HG03095 (cell line): ENCODE measurements at regions not wholly inside any gene's neighbourhood (a gene's known extent, or its start where the extent isn't known, plus 50 kb on each side); places are given as distances from the start of the nearest gene placed in this dataset.
"Not testable (repeated sequence)": the region's sequence is repeated elsewhere in the genome, so short reads cannot be mapped to it uniquely, and the experiment has no call there.

Source experiments
- ATAC-seq: cut with Tn5 transposase; IDR thresholded peaks from one replicate; pipeline ENCODE4 v1.9.1; 2021; ENCODE audit warnings: moderate library complexity; ENCODE audit not compliant: unreplicated experiment

GRCh38 chr1:73516451-73516850 is 681.5 kb downstream of the LRRIQ3 start:
- ATAC-seq, result no peak

- ATAC-seq, result no peak
Observed at GRCh38 chr1:73511038-73511437, 686.9 kb downstream of the LRRIQ3 start.

- no peak for ATAC-seq
Observed at GRCh38 chr1:73500154-73500553, 697.8 kb downstream of the LRRIQ3 start.

- ATAC-seq, result no peak
Observed at GRCh38 chr1:73499671-73500070, 698.3 kb downstream of the LRRIQ3 start.

GRCh38 chr1:73491621-73492020 is 706.4 kb downstream of the LRRIQ3 start:
- no peak for ATAC-seq

- no peak for ATAC-seq
Observed at GRCh38 chr1:73475316-73475870, 722.6 kb downstream of the LRRIQ3 start.

GRCh38 chr1:73472810-73473209 is 725.2 kb downstream of the LRRIQ3 start:
- ATAC-seq, result no peak

- no peak for ATAC-seq
Observed at GRCh38 chr1:73467731-73468130, 730.2 kb downstream of the LRRIQ3 start.

GRCh38 chr1:73463873-73464272 is 734.1 kb downstream of the LRRIQ3 start:
- ATAC-seq, result no peak

GRCh38 chr1:73452522-73452921 is 745.5 kb downstream of the LRRIQ3 start:
- no peak for ATAC-seq

GRCh38 chr1:73450668-73451067 is 747.3 kb downstream of the LRRIQ3 start:
- not testable (repeated sequence) for ATAC-seq

GRCh38 chr1:73411479-73411878 is 786.5 kb downstream of the LRRIQ3 start:
- no peak for ATAC-seq

- no peak for ATAC-seq
Observed at GRCh38 chr1:73401666-73402065, 796.3 kb downstream of the LRRIQ3 start.

GRCh38 chr1:73382966-73383365 is 815.0 kb downstream of the LRRIQ3 start:
- ATAC-seq, result no peak

- ATAC-seq, result no peak
Observed at GRCh38 chr1:73366734-73367413, 831.1 kb downstream of the LRRIQ3 start.

GRCh38 chr1:73359001-73359400 is 839.0 kb downstream of the LRRIQ3 start:
- no peak for ATAC-seq

- ATAC-seq, result no peak
Observed at GRCh38 chr1:73356485-73356884, 841.5 kb downstream of the LRRIQ3 start.

- ATAC-seq, result no peak
Observed at GRCh38 chr1:73343947-73344346, 854.0 kb downstream of the LRRIQ3 start.

GRCh38 chr1:73333847-73334503 is 864.0 kb downstream of the LRRIQ3 start:
- no peak for ATAC-seq

GRCh38 chr1:73331726-73332125 is 866.2 kb downstream of the LRRIQ3 start:
- no peak for ATAC-seq

GRCh38 chr1:73327998-73328397 is 870.0 kb downstream of the LRRIQ3 start:
- no peak for ATAC-seq

GRCh38 chr1:73327180-73327793 is 870.7 kb downstream of the LRRIQ3 start:
- ATAC-seq, result no peak
